ENCODE measurements at regions not wholly inside any gene's neighbourhood (a gene's known extent, or its start where the extent isn't known, plus 50 kb on each side); places are given as distances from the start of the nearest gene placed in this dataset.

DNA sequence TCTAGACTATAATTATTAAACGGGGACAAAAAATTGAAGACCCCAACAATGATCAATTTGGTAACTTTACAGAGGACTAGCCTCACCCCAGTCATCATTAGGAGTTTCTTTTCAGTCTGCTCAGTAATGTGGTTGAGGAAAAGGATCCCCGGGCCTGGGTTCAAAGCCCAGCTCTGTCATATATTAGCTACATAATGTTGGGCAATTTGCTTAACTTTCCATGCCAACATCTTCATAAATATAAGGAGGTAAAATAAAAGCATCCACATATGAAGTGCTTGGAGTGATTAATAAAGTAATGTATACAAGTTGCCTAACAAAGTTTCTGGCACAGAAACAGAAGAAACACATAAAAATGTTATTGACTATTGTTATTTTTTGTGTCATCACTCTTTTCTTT lies 53.4 kb upstream of the ANTXR2 start:
- Histone ChIP-seq H3K56ac (replicated peaks; ENCODE audit: insufficient read length, low read depth, low read length) (no peak overlapping the region), H3K4ac (replicated peaks; ENCODE audit: insufficient read length, low read depth, low read length) (no peak overlapping the region), H3K14ac (ENCODE audit: insufficient read length) (no peak overlapping the region), H3K4me3 (ENCODE audit: extremely low read depth in 1 of 4, insufficient read depth in 2 of 4, low read depth in 3 of 4, low read length in 4 of 4) (no peak overlapping the region), H3K4me1 (replicated peaks in 1 of 4; ENCODE audit: control insufficient read depth in 3 of 4, insufficient read depth in 4 of 4, low read length in 3 of 4) (no peaks in the 10 kb centered on the region), H3K27ac (ENCODE audit: low read depth, low read length) (no peak overlapping the region), H3K79me1 (ENCODE audit: low read depth, low read length) (no peaks in the 10 kb centered on the region), H2AK5ac (ENCODE audit: low read depth, low read length) (no peak overlapping the region), H3K4me2 (ENCODE audit: insufficient read depth in 1 of 2, low read depth in 2 of 2, low read length in 2 of 2) (no peak overlapping the region), H3K36me3 (ENCODE audit: control insufficient read depth in 2 of 4, insufficient read depth in 4 of 4, low read length in 3 of 4) (no peaks in the 10 kb centered on the region), H3K23me2 (ENCODE audit: low read depth, low read length) (no peaks in the 10 kb centered on the region), H3K9me3 (ENCODE audit: insufficient read depth in 2 of 2, low read depth in 1 of 2, low read length in 1 of 2) (0 out of 4 replicates have a peak, but pooled peaks cover 0 to 2% of the 10 kb centered on the region in 2 experiments), H2BK15ac (ENCODE audit: low read length) (no peak overlapping the region), H2BK5ac (ENCODE audit: low read depth, low read length) (no peak overlapping the region), H2AFZ (ENCODE audit: low read length) (no peak overlapping the region), H2BK12ac (ENCODE audit: low read depth, low read length) (no peak overlapping the region), H4K91ac (replicated peaks; ENCODE audit: insufficient read length, low read length) (no peak overlapping the region), H3K27me3 (replicated peaks in 1 of 4; ENCODE audit: control insufficient read depth in 3 of 4, extremely low read depth in 1 of 4, insufficient read depth in 3 of 4, low read length in 3 of 4) (no peaks in the 10 kb centered on the region), H3K18ac (ENCODE audit: extremely low read depth, low read length) (no peak overlapping the region), H3K79me2 (ENCODE audit: control insufficient read depth in 1 of 2, insufficient read depth in 2 of 2, low read length in 2 of 2) (no peaks in the 10 kb centered on the region), H2BK20ac (ENCODE audit: low read length) (no peak overlapping the region), H4K5ac (ENCODE audit: insufficient read length, low read depth, low read length) (no peak overlapping the region), H4K20me1 (replicated peaks in 1 of 2; ENCODE audit: control insufficient read depth in 1 of 2, insufficient read depth in 2 of 2, low read length in 2 of 2) (no peaks in the 10 kb centered on the region), H2BK120ac (replicated peaks; ENCODE audit: low read depth, low read length) (no peak overlapping the region), H3K9ac (replicated peaks in 1 of 4; ENCODE audit: extremely low read depth in 1 of 4, low read depth in 3 of 4, low read length in 3 of 4) (no peak overlapping the region), H3K23ac (ENCODE audit: insufficient read length) (no peak overlapping the region), H4K8ac (ENCODE audit: extremely low read depth, insufficient read depth, low read length) (no peak overlapping the region)
- FAIRE-seq (no peak), DNase-seq (ENCODE audit: low read depth in 1 of 2, low spot score in 2 of 2) (no peak)
- POLR2A ChIA-PET (ENCODE audit: partially characterized antibody), result no interaction called here
- TF ChIP-seq CTBP2 (IDR thresholded peaks at IDR 0.05; ENCODE audit: borderline replicate concordance, insufficient read depth, insufficient read length, low read length), result no peak
- TF ChIP-seq RAD21 (IDR thresholded peaks at IDR 0.05 in 1 of 2, conservative IDR thresholded peaks at IDR 0.05 in 1 of 2; ENCODE audit: low read depth in 2 of 2, low read length in 2 of 2), result no peak
- no peak for TF ChIP-seq KDM1A (IDR thresholded peaks at IDR 0.05; ENCODE audit: borderline replicate concordance, low read length)
- CTCF ChIA-PET (ENCODE audit: partially characterized antibody), result interaction anchor here (0.7 to 2.3 kb wide), 18 partner anchors 10 to 913 kb away, joined by 3 to 13 read pairs (median 3); no protein-coding TSS in a partner anchor
- 85% methylated on average over 2 of the region's 2 CpGs; no CpG with 5 or more reads in 1 of the 2 experiments for WGBS, 2 experiments (ENCODE audit: extremely low coverage in 1 of 2, insufficient coverage in 1 of 2, insufficient read length in 1 of 2, insufficient replicate concordance in 2 of 2, low coverage in 1 of 2, low lambda C conversion rate in 2 of 2, missing lambda C conversion rate in 1 of 2)
